Caco-2 (cell line): ENCODE measurements at regions not wholly inside any gene's neighbourhood (a gene's known extent, or its start where the extent isn't known, plus 50 kb on each side); places are given as distances from the start of the nearest gene placed in this dataset.

Source experiments
- BruUV-seq: library from RNA; stranded (reverse); fragments of 400-500 nt; replicated peaks from 2 replicates; lab custom pipeline; 2021; lab: Mats Ljungman, UMichigan
- CTCF ChIA-PET: fragments of 300-600 bp; sonication (Branson Sonifier 250); formaldehyde crosslinking; loops from one replicate; lab custom pipeline; 2022; ENCODE audit warnings: antibody characterized with exemption; lab: Charles Lee
- POLR2A ChIA-PET: fragments of 300-600 bp; sonication (Branson Sonifier 250); formaldehyde crosslinking; loops from one replicate; lab custom pipeline; 2022; ENCODE audit warnings: antibody characterized with exemption; lab: Charles Lee
- DNase-seq, 2 experiments: peaks; one replicate each; pipeline versions ENCODE4 v3.0.0 to v3.0.0-alpha.2; 2020 to 2022
- H3K27me3 ChIP-seq: replicated peaks from 2 replicates; pipeline ENCODE4 v1.6.0; 2011; ENCODE audit warnings: low read length; ENCODE audit not compliant: control insufficient read depth, insufficient read depth
- H3K36me3 ChIP-seq: 2 replicates; pipeline ENCODE4 v1.5.1; 2011; ENCODE audit warnings: low read length; ENCODE audit not compliant: control insufficient read depth, insufficient read depth
- H3K4me1 ChIP-seq: fragments of 250-450 bp; sonication (Bioruptor Pico); 2 replicates; pipeline ENCODE4 v1.5.1; 2020; ENCODE audit warnings: mild to moderate bottlenecking
- H3K4me3 ChIP-seq: 2 replicates; pipeline ENCODE4 v1.5.1; 2011; ENCODE audit warnings: low read depth, mild to moderate bottlenecking, control low read depth, low read length
- H3K9me3 ChIP-seq: fragments of 250-450 bp; sonication (Bioruptor Pico); 2 replicates; pipeline ENCODE4 v1.5.1; 2020; ENCODE audit warnings: mild to moderate bottlenecking, moderate library complexity
- H3K27ac Mint-ChIP-seq: one replicate; pipeline ENCODE4 v1.8.0; 2022; ENCODE audit warnings: mixed read lengths; ENCODE audit not compliant: unreplicated experiment
- H3K27me3 Mint-ChIP-seq: one replicate; pipeline ENCODE4 v1.8.0; 2022; ENCODE audit warnings: mixed read lengths; ENCODE audit not compliant: insufficient read depth, unreplicated experiment
- H3K36me3 Mint-ChIP-seq: one replicate; pipeline ENCODE4 v1.8.0; 2022; ENCODE audit warnings: mild to moderate bottlenecking, mixed read lengths; ENCODE audit not compliant: insufficient read depth, unreplicated experiment
- H3K4me1 Mint-ChIP-seq: one replicate; pipeline ENCODE4 v1.8.0; 2022; ENCODE audit warnings: low read depth, mixed read lengths; ENCODE audit not compliant: unreplicated experiment
- H3K4me3 Mint-ChIP-seq: one replicate; pipeline ENCODE4 v1.8.0; 2022; ENCODE audit warnings: mild to moderate bottlenecking, moderate library complexity, mixed read lengths; ENCODE audit not compliant: unreplicated experiment
- H3K9me3 Mint-ChIP-seq: one replicate; pipeline ENCODE4 v1.8.0; 2022; ENCODE audit warnings: mixed read lengths; ENCODE audit not compliant: unreplicated experiment
- CTCF ChIP-seq, 2 experiments: fragments of 200-600 bp in 1 of 2; IDR thresholded peaks; 1 replicate in 1 of 2; 2 replicates in 1 of 2; pipeline versions ENCODE4 v1.5.1 to v1.8.0; 2011 to 2022; ENCODE audit warnings: antibody characterized with exemption in 1 of 2, control low read depth in 1 of 2, inconsistent platforms in 1 of 2, low read depth in 1 of 2, low read length in 1 of 2, mild to moderate bottlenecking in 1 of 2, moderate library complexity in 1 of 2; ENCODE audit not compliant: insufficient read depth in 1 of 2, severe bottlenecking in 1 of 2, unreplicated experiment in 1 of 2
- intact Hi-C: fragments of 100-400 bp; cut with micrococcal nuclease; formaldehyde crosslinking; loops from one replicate; pipeline ENCODE4 v1.10.0; 2022; ENCODE audit not compliant: unreplicated experiment

DNA sequence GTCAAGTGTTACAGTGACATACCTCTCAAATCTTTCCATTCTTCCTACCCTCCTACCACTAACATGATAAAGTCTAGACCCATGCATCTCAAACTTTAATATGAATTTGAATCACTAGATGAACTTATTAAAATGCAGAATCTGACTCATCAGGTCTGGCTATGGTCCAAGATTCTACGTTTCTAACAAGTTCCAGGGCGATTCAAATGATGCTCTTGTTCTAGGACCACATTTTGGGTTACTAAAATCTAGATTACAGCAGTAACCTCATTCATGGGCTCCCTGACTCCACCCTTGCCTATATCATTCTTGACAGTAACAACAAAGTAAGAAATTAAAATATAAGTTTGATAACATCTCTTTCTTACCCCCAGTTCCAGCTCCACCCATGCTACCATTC lies 124.8 kb upstream of the LSM8 start:
- DNase-seq, result no peak
- H3K27me3 Mint-ChIP-seq, result peaks cover 15% of the 10 kb centered on the region
- no peaks in the 10 kb centered on the region for H3K27me3 ChIP-seq
- CTCF ChIA-PET, result no interaction called here
- no peaks in the 10 kb centered on the region for H3K9me3 Mint-ChIP-seq
- no peaks in the 10 kb centered on the region for H3K36me3 ChIP-seq
- no peak overlapping the region for H3K4me3 Mint-ChIP-seq
- no peaks in the 10 kb centered on the region for H3K4me1 ChIP-seq
- POLR2A ChIA-PET, result no interaction called here
- no peaks in the 10 kb centered on the region for H3K36me3 Mint-ChIP-seq
- intact Hi-C loops, result no loop called here
- H3K9me3 ChIP-seq, result no peaks in the 10 kb centered on the region
- no peaks in the 10 kb centered on the region for H3K4me1 Mint-ChIP-seq
- H3K27ac Mint-ChIP-seq, result no peak overlapping the region
- no peak overlapping the region for H3K4me3 ChIP-seq
- no TSS peak for BruUV-seq
- no peak for TF ChIP-seq CTCF (IDR thresholded peaks at IDR 0.05; ENCODE audit: insufficient read depth in 1 of 2, low read depth in 1 of 2, low read length in 1 of 2, severe bottlenecking in 1 of 2, unreplicated experiment in 1 of 2)

DNA sequence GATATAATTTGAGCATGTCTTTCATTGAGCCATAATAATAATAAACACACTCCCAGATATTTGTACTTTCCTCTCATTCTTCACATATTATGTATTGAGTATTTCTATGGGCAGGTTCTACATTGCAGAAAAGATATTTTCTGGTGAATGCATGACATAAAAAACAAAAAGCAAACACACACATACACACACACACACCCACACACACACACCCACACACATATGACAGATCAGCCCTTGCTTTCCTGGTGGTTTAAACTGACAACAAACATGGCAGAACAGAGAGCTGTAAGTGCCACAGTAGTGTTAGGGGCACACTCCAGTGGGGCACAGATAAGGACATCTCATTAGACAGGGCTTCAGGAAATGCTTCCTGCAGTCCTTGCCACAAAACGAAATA lies 123.3 kb upstream of the LSM8 start:
- Histone ChIP-seq H3K27me3 (no peaks in the 10 kb centered on the region), H3K4me1 (no peaks in the 10 kb centered on the region), H3K9me3 (no peaks in the 10 kb centered on the region), H3K4me3 (no peak overlapping the region), H3K36me3 (no peaks in the 10 kb centered on the region)
- no peaks in the 10 kb centered on the region for H3K36me3 Mint-ChIP-seq
- no peak for DNase-seq
- H3K4me1 Mint-ChIP-seq, result no peaks in the 10 kb centered on the region
- no peak for TF ChIP-seq CTCF (IDR thresholded peaks at IDR 0.05; ENCODE audit: insufficient read depth in 1 of 2, low read depth in 1 of 2, low read length in 1 of 2, severe bottlenecking in 1 of 2, unreplicated experiment in 1 of 2)
- no peak overlapping the region for H3K27ac Mint-ChIP-seq
- H3K9me3 Mint-ChIP-seq, result no peaks in the 10 kb centered on the region
- no TSS peak for BruUV-seq
- H3K27me3 Mint-ChIP-seq, result peaks cover 19% of the 10 kb centered on the region
- no peak overlapping the region for H3K4me3 Mint-ChIP-seq
- ChIA-PET CTCF (no interaction called here), POLR2A (no interaction called here)
- intact Hi-C loops, result no loop called here

DNA sequence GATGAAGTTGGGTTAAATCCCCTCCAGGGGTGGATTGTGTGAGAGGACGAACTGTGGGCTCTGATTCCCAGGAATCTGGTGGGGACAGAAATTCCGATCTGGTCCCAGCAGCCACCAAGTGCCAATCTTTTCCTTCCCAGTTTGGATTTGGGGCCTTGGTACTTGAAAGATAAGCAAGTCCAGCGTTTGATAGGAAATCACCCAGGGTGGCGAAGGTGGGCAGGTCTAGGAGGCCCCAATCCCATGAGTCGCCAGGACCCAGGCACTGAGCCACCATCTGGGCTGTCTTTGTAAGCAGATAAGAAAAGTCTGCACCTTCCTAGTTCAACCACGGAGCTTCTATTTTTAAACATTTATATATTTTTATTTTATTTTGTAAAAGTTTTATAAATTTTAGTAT lies 122.6 kb upstream of the LSM8 start:
- H3K4me3 ChIP-seq, result no peak overlapping the region
- no peak overlapping the region for H3K27ac Mint-ChIP-seq
- TF ChIP-seq CTCF (IDR thresholded peaks at IDR 0.05; ENCODE audit: insufficient read depth in 1 of 2, low read depth in 1 of 2, low read length in 1 of 2, severe bottlenecking in 1 of 2, unreplicated experiment in 1 of 2), result no peak
- no peaks in the 10 kb centered on the region for H3K36me3 Mint-ChIP-seq
- ChIA-PET CTCF (no interaction called here), POLR2A (no interaction called here)
- DNase-seq, result no peak
- no peaks in the 10 kb centered on the region for H3K9me3 ChIP-seq
- no peaks in the 10 kb centered on the region for H3K4me1 ChIP-seq
- intact Hi-C loops, result no loop called here
- no peaks in the 10 kb centered on the region for H3K4me1 Mint-ChIP-seq
- no peaks in the 10 kb centered on the region for H3K9me3 Mint-ChIP-seq
- BruUV-seq, result no TSS peak
- H3K27me3 Mint-ChIP-seq, result peaks cover 19% of the 10 kb centered on the region
- H3K4me3 Mint-ChIP-seq, result no peak overlapping the region
- no peaks in the 10 kb centered on the region for H3K27me3 ChIP-seq
- no peaks in the 10 kb centered on the region for H3K36me3 ChIP-seq
